ENCODE measurements at regions not wholly inside any gene's neighbourhood (a gene's known extent, or its start where the extent isn't known, plus 50 kb on each side); places are given as distances from the start of the nearest gene placed in this dataset.

DNA sequence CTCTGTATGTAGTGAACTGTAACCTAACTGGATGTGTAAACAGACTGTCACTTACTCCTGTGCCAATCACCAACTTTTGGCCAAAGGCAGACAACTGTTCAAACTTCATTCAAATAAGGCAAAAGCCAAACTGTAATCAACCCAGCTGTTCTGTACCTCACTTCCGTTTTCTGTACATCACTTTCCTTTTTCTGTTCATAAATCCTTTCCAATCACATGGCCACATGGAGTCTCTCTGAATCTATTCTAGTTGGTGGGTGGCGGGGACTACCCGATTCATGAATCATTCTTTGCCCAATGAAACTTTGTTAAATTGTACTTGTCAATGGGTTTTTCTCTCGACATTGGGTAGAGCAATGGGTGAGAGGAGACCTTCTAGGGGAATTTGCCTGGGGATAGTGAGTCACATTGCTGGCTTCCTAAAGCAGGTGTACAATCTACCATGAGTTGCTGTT, 178.3 kb upstream of the RFC3 start:
- Mint-ChIP-seq H3K27ac (peak overlapping the region; percentile 80), H3K4me3 (ENCODE audit: low read depth) (no peak overlapping the region)
- intact Hi-C loops (cut with micrococcal nuclease): loop anchor here (1.0 to 2.0 kb wide), 3 partner anchors 26 to 83 kb away; no protein-coding TSS in a partner anchor

DNA sequence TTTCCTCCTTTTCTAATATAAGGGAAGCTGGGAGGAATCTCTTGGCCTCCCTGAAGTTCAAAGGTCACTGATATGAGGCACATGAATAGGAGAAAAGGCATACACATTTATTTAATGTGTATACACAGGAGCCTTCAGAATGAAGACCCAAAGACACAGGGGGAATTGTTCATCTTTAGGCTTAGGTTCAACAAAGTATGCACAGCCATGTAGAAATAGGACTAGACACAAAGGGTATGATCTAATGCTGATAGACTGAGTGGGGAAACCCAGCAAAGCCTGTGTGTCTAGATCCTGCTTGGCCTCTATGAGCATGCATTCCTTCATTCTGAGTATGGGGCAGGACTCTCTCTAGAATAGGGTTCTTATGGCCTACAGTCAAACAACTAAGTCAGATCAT, 177.1 kb upstream of the RFC3 start:
- Mint-ChIP-seq H3K36me3 (ENCODE audit: low read depth) (peaks cover 10% of the 10 kb centered on the region), H3K9me3 (peaks cover 9% of the 10 kb centered on the region), H3K27ac (peak overlapping the region; percentile 80), H3K4me3 (ENCODE audit: low read depth) (no peak overlapping the region), H3K4me1 (ENCODE audit: low read depth) (peaks cover 58% of the 10 kb centered on the region), H3K27me3 (ENCODE audit: low read depth) (no peaks in the 10 kb centered on the region)
- DNase-seq (ENCODE audit: low spot score): no peak
- intact Hi-C loops (cut with micrococcal nuclease): loop anchor here (1.0 kb wide), 1 partner anchor 38 kb away; no protein-coding TSS in a partner anchor

More for the DNA sequence above, 178.3 kb upstream of the RFC3 start:
- Mint-ChIP-seq H3K4me1 (ENCODE audit: low read depth) (peaks cover 48% of the 10 kb centered on the region), H3K27me3 (ENCODE audit: low read depth) (no peaks in the 10 kb centered on the region), H3K36me3 (ENCODE audit: low read depth) (peaks cover 10% of the 10 kb centered on the region), H3K9me3 (peaks cover 9% of the 10 kb centered on the region)
- DNase-seq (ENCODE audit: low spot score): no peak

DNA sequence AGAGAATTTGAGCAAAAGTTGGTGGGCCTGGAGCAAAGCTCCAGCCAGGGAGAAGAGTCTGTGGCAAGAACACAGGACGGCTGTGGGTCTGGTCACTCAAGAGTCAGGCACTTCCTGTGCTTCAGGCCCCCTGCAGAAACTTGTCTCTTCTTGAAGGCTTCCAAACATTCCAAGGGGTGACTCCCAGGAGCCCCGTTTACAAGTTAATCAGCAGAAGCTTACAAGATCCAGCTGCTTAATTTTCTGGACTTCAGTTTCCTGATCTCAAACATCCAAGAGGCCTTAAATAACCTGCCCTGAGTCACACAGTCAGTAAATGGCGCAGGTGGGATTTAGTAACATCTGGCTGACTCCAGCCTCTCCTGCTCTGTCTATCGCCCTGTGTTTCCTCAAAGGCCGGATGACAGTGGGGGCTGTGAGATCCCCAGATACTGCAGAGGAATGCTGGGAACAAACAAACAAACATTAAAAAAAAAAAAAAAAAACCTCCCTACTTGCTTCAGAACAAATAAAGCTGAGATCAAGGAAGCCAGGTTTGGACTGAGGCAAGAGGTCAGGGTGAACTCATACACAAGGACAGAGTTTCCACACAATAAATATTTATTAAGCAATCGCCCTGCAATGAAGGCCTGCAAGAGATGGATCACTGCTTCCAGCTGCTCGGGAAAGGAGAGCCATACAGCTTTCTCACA, 175.4 kb upstream of the RFC3 start:
- DNase-seq (ENCODE audit: low spot score): no peak
- no peaks in the 10 kb centered on the region for H3K27me3 Mint-ChIP-seq (ENCODE audit: low read depth)
- no peak overlapping the region for H3K4me3 Mint-ChIP-seq (ENCODE audit: low read depth)
- peaks cover 51% of the 10 kb centered on the region for H3K4me1 Mint-ChIP-seq (ENCODE audit: low read depth)
- intact Hi-C loops (cut with micrococcal nuclease): no loop called here
- no peak overlapping the region for H3K27ac Mint-ChIP-seq
- peaks cover 6% of the 10 kb centered on the region for H3K36me3 Mint-ChIP-seq (ENCODE audit: low read depth)
- H3K9me3 Mint-ChIP-seq: peaks cover 9% of the 10 kb centered on the region

DNA sequence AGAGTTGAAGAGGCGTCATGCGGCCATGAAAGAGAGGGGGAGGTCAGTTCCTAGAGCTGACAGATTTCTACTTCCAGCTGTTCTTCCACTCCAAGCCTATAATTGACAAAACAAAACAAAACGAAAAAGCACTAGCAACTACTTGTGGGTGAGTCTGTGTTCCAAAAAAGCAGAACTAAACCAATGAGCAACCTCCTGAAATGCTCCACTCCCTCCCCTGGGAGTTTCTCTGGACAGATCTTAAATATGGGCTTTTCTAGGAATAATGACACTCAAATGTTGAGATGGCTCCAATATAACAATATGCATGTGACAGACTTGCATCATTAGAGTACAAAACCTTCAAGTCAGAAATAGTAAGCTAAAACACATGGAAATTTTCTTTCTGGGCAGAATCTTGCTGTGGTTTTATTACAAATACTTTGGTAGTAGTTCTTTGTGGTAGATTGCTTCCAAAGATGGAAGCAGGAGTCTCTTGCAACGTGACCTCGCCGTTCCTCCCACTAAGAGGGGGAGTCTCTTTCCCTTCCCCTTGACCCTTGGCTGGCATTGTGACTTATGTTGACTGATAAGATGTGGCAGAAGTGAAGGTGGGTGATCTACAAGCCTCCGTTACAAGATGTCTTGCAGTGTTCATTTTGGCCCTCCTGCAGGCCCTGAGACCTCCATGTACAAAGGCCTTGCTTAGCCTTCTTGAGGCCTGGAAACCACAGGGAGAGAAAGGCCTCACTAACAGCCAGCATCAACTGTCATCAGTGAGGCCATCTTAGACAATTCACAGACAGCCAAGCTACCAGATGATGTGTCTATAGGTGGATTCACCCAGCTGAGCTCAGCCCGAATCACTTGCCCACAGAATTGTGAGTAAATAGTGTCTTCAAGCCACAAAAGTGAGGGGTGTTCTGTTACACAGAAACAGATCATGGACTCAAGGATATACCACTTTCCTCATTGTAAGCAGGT, 173.1 kb upstream of the RFC3 start:
- intact Hi-C loops (cut with micrococcal nuclease): loop anchor here (1.0 kb wide), 1 partner anchor 34 kb away; no protein-coding TSS in a partner anchor
- H3K4me1 Mint-ChIP-seq (ENCODE audit: low read depth): peaks cover 38% of the 10 kb centered on the region
- H3K27ac Mint-ChIP-seq: peak overlapping the region; percentile 86
- peaks cover 5% of the 10 kb centered on the region for H3K9me3 Mint-ChIP-seq
- H3K36me3 Mint-ChIP-seq (ENCODE audit: low read depth): peaks cover 2% of the 10 kb centered on the region
- no peak overlapping the region for H3K4me3 Mint-ChIP-seq (ENCODE audit: low read depth)
- no peak for DNase-seq (ENCODE audit: low spot score)
- no peaks in the 10 kb centered on the region for H3K27me3 Mint-ChIP-seq (ENCODE audit: low read depth)

DNA sequence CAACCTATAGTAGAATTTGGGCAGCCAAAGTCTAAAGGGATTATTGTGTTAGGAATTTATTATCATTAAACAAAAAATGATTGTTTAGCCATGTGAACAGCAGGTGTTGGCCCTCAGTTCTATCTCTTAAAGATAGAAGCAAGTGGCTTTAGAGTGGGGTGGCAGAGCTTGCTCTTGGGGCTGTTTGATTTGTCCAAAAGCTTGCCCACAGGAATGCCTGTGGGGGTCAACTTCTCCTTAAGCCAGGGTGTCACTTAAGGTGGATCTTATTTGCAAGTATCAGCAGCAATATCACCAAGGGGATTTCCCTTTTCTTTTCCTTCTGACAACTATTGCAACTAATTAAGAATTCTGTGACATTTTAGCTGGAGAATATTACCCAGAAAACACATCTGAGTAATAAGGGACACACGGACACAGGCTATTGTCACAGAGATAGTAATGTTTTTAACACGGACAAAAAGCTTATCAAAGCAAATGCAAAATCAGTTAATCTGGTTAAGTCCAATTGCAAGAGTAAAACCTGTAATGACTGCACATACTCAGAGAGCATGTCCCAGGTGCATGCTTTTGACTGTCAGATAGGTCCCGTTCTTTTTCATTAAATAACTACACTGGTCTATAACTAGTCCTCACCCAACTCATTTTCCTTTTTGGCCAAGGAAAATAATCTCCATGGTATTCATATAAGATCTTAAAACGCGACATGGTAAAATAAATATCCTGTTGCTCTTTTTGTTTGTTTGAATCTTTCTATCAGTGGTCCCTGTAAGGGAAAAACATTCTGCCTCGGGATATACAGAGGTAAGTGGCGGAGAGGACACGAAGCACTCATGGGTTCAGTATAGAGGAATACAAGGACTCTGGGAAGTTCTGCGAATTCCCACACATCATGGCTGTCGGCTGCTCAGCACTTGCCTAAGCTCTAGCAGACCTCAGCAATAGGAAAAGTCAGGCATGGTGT, 172.1 kb upstream of the RFC3 start:
- no peak for DNase-seq (ENCODE audit: low spot score)
- H3K4me1 Mint-ChIP-seq (ENCODE audit: low read depth): peaks cover 28% of the 10 kb centered on the region
- intact Hi-C loops (cut with micrococcal nuclease): loop anchor here (1.0 kb wide), 1 partner anchor 33 kb away; no protein-coding TSS in a partner anchor
- H3K9me3 Mint-ChIP-seq: no peaks in the 10 kb centered on the region
- peak overlapping the region; percentile 26 for H3K27ac Mint-ChIP-seq
- H3K27me3 Mint-ChIP-seq (ENCODE audit: low read depth): no peaks in the 10 kb centered on the region
- peaks cover 2% of the 10 kb centered on the region for H3K36me3 Mint-ChIP-seq (ENCODE audit: low read depth)
- no peak overlapping the region for H3K4me3 Mint-ChIP-seq (ENCODE audit: low read depth)

DNA sequence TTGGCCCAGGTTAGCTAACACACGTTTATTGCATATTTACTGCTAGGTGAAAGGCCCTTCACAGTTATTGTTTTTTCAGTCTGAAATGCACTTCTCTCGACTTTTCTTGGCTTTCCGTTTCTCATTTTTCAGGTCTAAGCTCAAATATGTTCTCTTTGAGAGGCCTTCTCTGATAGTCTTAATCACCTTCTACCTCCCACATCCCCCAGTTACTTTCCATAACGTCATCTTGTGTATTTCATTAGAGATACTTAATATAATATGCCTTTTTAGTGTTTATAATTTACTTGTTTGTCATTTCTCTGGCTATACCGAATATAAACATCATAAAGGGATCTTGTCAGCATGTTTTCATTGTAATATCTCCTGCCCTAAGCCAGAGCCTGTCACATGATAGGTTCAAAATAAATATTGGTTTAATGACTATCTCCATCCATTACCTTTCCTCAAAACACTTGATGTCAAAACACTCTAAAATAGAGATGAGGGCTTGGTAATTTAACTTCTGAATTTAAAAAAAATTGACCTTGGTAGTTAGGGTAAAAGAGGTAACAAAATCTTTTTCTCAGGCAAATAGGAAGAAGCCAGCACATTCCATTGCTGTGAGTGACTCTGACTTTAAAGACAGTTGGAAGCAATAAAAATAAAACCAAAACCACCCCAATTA, 168.6 kb upstream of the RFC3 start:
- Mint-ChIP-seq H3K4me3 (ENCODE audit: low read depth) (no peak overlapping the region), H3K9me3 (no peaks in the 10 kb centered on the region), H3K27ac (no peak overlapping the region), H3K4me1 (ENCODE audit: low read depth) (peaks cover 21% of the 10 kb centered on the region), H3K27me3 (ENCODE audit: low read depth) (peaks cover 3% of the 10 kb centered on the region), H3K36me3 (ENCODE audit: low read depth) (peaks cover 2% of the 10 kb centered on the region)
- intact Hi-C loops (cut with micrococcal nuclease): no loop called here
- DNase-seq (ENCODE audit: low spot score): no peak

DNA sequence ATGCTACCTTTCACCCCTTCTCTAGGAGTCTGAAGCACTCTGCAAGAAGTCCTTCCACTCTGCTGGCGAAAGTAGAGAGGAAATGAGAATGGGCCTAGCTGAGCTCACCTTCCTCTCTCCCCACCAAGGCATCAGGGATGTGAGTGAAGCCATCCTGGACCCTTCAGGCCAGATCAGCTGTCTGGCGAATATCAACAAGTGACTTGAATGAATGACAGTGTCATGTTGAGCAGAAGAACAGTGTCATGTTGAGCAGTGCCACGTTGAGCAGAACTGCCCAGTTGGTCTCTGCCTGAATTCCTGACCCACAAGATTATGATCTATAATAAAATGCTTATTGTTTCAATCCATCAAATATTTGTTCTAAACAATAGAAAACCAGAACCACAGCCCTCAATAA, 166.2 kb upstream of the RFC3 start:
- no peak for DNase-seq (ENCODE audit: low spot score)
- Mint-ChIP-seq H3K9me3 (no peaks in the 10 kb centered on the region), H3K4me3 (ENCODE audit: low read depth) (no peak overlapping the region), H3K27me3 (ENCODE audit: low read depth) (peaks cover 3% of the 10 kb centered on the region), H3K27ac (no peak overlapping the region), H3K4me1 (ENCODE audit: low read depth) (peaks cover 2% of the 10 kb centered on the region), H3K36me3 (ENCODE audit: low read depth) (no peaks in the 10 kb centered on the region)
- intact Hi-C loops (cut with micrococcal nuclease): no loop called here

DNA sequence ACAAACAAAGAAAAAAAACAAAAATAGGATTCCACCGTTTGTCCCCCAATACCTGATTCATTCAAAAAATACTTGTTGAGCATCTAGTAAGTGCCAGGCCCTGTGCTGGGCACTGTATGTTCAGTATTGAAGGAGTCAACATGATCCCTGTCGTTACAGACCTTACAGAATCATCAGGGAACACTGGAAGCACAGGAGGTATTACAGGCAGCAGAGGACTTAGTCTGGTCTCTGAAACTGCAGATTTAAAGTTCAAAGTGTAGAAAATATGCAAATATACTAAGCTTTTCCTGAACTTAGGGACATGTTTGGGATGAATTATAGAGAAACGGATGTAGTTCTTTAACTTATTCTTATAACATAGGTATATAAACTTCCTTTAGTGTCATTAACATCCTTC, 160.7 kb upstream of the RFC3 start:
- DNase-seq (ENCODE audit: low spot score): no peak
- no peaks in the 10 kb centered on the region for H3K4me1 Mint-ChIP-seq (ENCODE audit: low read depth)
- no peak overlapping the region for H3K4me3 Mint-ChIP-seq (ENCODE audit: low read depth)

DNA sequence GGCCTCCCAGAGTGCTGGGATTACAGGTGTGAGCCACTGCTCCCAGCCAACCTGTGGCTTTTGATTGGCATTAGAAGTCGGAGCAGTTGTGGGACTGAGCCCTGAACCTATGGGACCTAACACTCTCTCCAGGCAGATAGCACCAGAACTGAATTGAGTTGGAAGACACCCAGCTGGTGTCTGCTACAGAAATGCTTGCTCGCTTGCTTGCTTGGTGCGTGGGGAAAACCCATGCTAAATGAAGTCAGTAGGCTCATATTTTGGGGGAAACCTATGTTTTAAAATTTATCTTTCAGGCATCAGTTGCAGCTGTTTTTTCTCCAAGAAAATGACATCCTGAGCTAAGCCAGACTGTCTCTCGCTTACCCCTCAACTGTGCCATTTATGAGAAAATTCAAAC, 158.5 kb upstream of the RFC3 start:
- intact Hi-C loops (cut with micrococcal nuclease): no loop called here
- H3K27me3 Mint-ChIP-seq (ENCODE audit: low read depth): no peaks in the 10 kb centered on the region
- DNase-seq (ENCODE audit: low spot score): no peak

More for the DNA sequence above, 160.7 kb upstream of the RFC3 start:
- intact Hi-C loops (cut with micrococcal nuclease): no loop called here
- Mint-ChIP-seq H3K27ac (no peak overlapping the region), H3K27me3 (ENCODE audit: low read depth) (peaks cover 3% of the 10 kb centered on the region), H3K36me3 (ENCODE audit: low read depth) (peaks cover 4% of the 10 kb centered on the region), H3K9me3 (no peaks in the 10 kb centered on the region)

DNA sequence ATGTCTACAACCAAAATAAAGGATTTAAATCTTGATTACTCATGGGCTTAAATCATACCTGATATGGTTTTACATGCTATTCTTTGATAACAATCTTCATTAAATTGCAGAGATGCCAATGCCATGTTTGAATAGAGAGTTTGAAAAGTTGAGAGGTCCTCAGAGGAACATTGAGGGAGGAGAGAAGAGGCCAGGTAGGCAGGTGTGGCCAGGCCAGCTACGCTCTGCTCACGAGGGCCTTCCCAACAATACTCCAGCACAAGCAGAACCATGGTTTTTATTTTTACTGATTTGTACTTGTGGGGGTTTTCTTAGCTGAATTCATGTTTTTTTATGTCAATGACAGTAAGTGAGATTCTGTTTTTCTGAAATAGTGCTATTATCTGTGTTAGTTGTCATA, 158.1 kb upstream of the RFC3 start:
- H3K9me3 Mint-ChIP-seq: peaks cover 3% of the 10 kb centered on the region
- DNase-seq (ENCODE audit: low spot score): no peak
- no peak overlapping the region for H3K4me3 Mint-ChIP-seq (ENCODE audit: low read depth)
- H3K27me3 Mint-ChIP-seq (ENCODE audit: low read depth): no peaks in the 10 kb centered on the region
- intact Hi-C loops (cut with micrococcal nuclease): no loop called here
- peaks cover 4% of the 10 kb centered on the region for H3K36me3 Mint-ChIP-seq (ENCODE audit: low read depth)
- H3K4me1 Mint-ChIP-seq (ENCODE audit: low read depth): no peaks in the 10 kb centered on the region
- H3K27ac Mint-ChIP-seq: no peak overlapping the region

More for the DNA sequence above, 158.5 kb upstream of the RFC3 start:
- no peak overlapping the region for H3K27ac Mint-ChIP-seq
- peaks cover 4% of the 10 kb centered on the region for H3K36me3 Mint-ChIP-seq (ENCODE audit: low read depth)
- peaks cover 3% of the 10 kb centered on the region for H3K9me3 Mint-ChIP-seq
- H3K4me1 Mint-ChIP-seq (ENCODE audit: low read depth): no peaks in the 10 kb centered on the region
- no peak overlapping the region for H3K4me3 Mint-ChIP-seq (ENCODE audit: low read depth)

DNA sequence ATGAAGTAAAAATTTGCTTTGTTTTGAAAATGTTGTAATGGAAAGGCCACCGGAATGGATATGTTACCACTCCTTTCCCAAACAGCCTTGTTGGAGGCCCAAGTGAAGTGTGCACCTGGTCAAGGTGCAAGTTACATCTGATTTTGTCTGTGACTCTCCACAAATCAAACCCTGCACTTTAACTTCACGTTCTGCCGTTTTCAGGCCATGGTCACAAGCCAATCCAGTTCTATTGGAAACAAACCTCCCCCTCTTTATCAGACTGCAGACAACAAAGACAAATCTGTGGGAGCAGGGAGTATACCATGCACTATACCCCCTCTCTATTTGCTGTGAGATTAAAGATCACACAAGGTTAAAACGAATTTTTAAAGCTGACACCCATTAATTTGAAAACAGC, 155.6 kb upstream of the RFC3 start:
- intact Hi-C loops (cut with micrococcal nuclease): no loop called here
- DNase-seq (ENCODE audit: low spot score): no peak
- Mint-ChIP-seq H3K4me3 (ENCODE audit: low read depth) (no peak overlapping the region), H3K36me3 (ENCODE audit: low read depth) (peaks cover 4% of the 10 kb centered on the region), H3K27me3 (ENCODE audit: low read depth) (no peaks in the 10 kb centered on the region), H3K27ac (no peak overlapping the region), H3K4me1 (ENCODE audit: low read depth) (peaks cover 8% of the 10 kb centered on the region), H3K9me3 (peaks cover 3% of the 10 kb centered on the region)

All from activated T-helper 2 cell treated with anti-CD3 and anti-CD28 coated beads, Interferon-gamma antibody, Interleukin-2, Interleukin-4, amounts not matched to agents 10 μg/mL and 5 μg/mL and 100 μg/mL, durations not matched to agents 14 hours and 24 hours and 36 hours (primary cell).